ENCODE measurements at regions not wholly inside any gene's neighbourhood (a gene's known extent, or its start where the extent isn't known, plus 50 kb on each side); places are given as distances from the start of the nearest gene placed in this dataset.
"Not testable (repeated sequence)": the region's sequence is repeated elsewhere in the genome, so short reads cannot be mapped to it uniquely, and the experiment has no call there.

- Histone ChIP-seq H3K4me3 (ENCODE audit: low read length) (no peak overlapping the region), H3K27ac (ENCODE audit: low read depth, low read length) (no peak overlapping the region), H3K79me2 (ENCODE audit: control insufficient read depth, low read length) (no peaks in the 10 kb centered on the region), H3K9me3 (ENCODE audit: control insufficient read depth, insufficient read depth, low read length) (no peaks in the 10 kb centered on the region), H3F3A (ENCODE audit: control insufficient read depth, insufficient read depth) (no peaks in the 10 kb centered on the region), H3K9me2 (replicated peaks; ENCODE audit: control insufficient read depth, low read length) (no peaks in the 10 kb centered on the region), H3K4me2 (ENCODE audit: low read length) (no peak overlapping the region), H3K27me3 (ENCODE audit: control insufficient read depth, low read length) (no peaks in the 10 kb centered on the region), H4K20me1 (ENCODE audit: control insufficient read depth, insufficient read depth, low read depth, low read length) (no peaks in the 10 kb centered on the region), H3K4me1 (ENCODE audit: control insufficient read depth, low read length) (no peaks in the 10 kb centered on the region), H3K36me3 (ENCODE audit: control insufficient read depth, low read length) (no peaks in the 10 kb centered on the region)
- no peak for TF ChIP-seq CTCF (IDR thresholded peaks at IDR 0.05; ENCODE audit: low read depth, low read length, poor library complexity, severe bottlenecking)
- no peak for TF ChIP-seq EZH2phosphoT487 (IDR thresholded peaks at IDR 0.05; ENCODE audit: borderline replicate concordance, low read length)
These were observed 291.7 kb upstream of the GATB start for GRCh38 chr4:152052451-152053057.

GRCh38 chr4:152051332-152051731, 290.5 kb upstream of the GATB start:
- H4K20me1 ChIP-seq (ENCODE audit: control insufficient read depth, insufficient read depth, low read depth, low read length); H3K4me2 ChIP-seq (ENCODE audit: low read length); H3F3A ChIP-seq (ENCODE audit: control insufficient read depth, insufficient read depth); H3K27me3 ChIP-seq (ENCODE audit: control insufficient read depth, low read length); H3K9me3 ChIP-seq (ENCODE audit: control insufficient read depth, insufficient read depth, low read length); H3K9me2 ChIP-seq (replicated peaks; ENCODE audit: control insufficient read depth, low read length); H3K4me1 ChIP-seq (ENCODE audit: control insufficient read depth, low read length); H3K79me2 ChIP-seq (ENCODE audit: control insufficient read depth, low read length); H3K4me3 ChIP-seq (ENCODE audit: low read length); H3K36me3 ChIP-seq (ENCODE audit: control insufficient read depth, low read length); H3K27ac ChIP-seq (ENCODE audit: low read depth, low read length): not testable (repeated sequence)

GRCh38 chr4:152050106-152050505, 289.3 kb upstream of the GATB start:
- H3K27ac ChIP-seq (ENCODE audit: low read depth, low read length), result no peak overlapping the region
- H4K20me1 ChIP-seq (ENCODE audit: control insufficient read depth, insufficient read depth, low read depth, low read length), result no peaks in the 10 kb centered on the region
- H3K9me3 ChIP-seq (ENCODE audit: control insufficient read depth, insufficient read depth, low read length), result no peaks in the 10 kb centered on the region
- no peaks in the 10 kb centered on the region for H3K4me1 ChIP-seq (ENCODE audit: control insufficient read depth, low read length)
- no peaks in the 10 kb centered on the region for H3K36me3 ChIP-seq (ENCODE audit: control insufficient read depth, low read length)
- no peaks in the 10 kb centered on the region for H3K27me3 ChIP-seq (ENCODE audit: control insufficient read depth, low read length)
- H3K4me3 ChIP-seq (ENCODE audit: low read length), result no peak overlapping the region
- H3F3A ChIP-seq (ENCODE audit: control insufficient read depth, insufficient read depth), result no peaks in the 10 kb centered on the region
- H3K4me2 ChIP-seq (ENCODE audit: low read length), result no peak overlapping the region
- no peaks in the 10 kb centered on the region for H3K9me2 ChIP-seq (replicated peaks; ENCODE audit: control insufficient read depth, low read length)
- TF ChIP-seq CTCF (IDR thresholded peaks at IDR 0.05; ENCODE audit: low read depth, low read length, poor library complexity, severe bottlenecking) (no peak), EZH2phosphoT487 (IDR thresholded peaks at IDR 0.05; ENCODE audit: borderline replicate concordance, low read length) (no peak)
- H3K79me2 ChIP-seq (ENCODE audit: control insufficient read depth, low read length), result no peaks in the 10 kb centered on the region

GRCh38 chr4:152047451-152047850, 286.6 kb upstream of the GATB start:
- Histone ChIP-seq H3K9me2 (replicated peaks; ENCODE audit: control insufficient read depth, low read length) (no peaks in the 10 kb centered on the region), H3K9me3 (ENCODE audit: control insufficient read depth, insufficient read depth, low read length) (no peaks in the 10 kb centered on the region), H3F3A (ENCODE audit: control insufficient read depth, insufficient read depth) (no peaks in the 10 kb centered on the region), H3K27ac (ENCODE audit: low read depth, low read length) (no peak overlapping the region), H3K36me3 (ENCODE audit: control insufficient read depth, low read length) (no peaks in the 10 kb centered on the region), H3K27me3 (ENCODE audit: control insufficient read depth, low read length) (no peaks in the 10 kb centered on the region), H4K20me1 (ENCODE audit: control insufficient read depth, insufficient read depth, low read depth, low read length) (no peaks in the 10 kb centered on the region), H3K79me2 (ENCODE audit: control insufficient read depth, low read length) (no peaks in the 10 kb centered on the region), H3K4me1 (ENCODE audit: control insufficient read depth, low read length) (no peaks in the 10 kb centered on the region), H3K4me3 (ENCODE audit: low read length) (no peak overlapping the region), H3K4me2 (ENCODE audit: low read length) (no peak overlapping the region)
- no peak for TF ChIP-seq CTCF (IDR thresholded peaks at IDR 0.05; ENCODE audit: low read depth, low read length, poor library complexity, severe bottlenecking)
- TF ChIP-seq EZH2phosphoT487 (IDR thresholded peaks at IDR 0.05; ENCODE audit: borderline replicate concordance, low read length), result no peak

All from DOHH2 (cell line).